DOHH2 (cell line): ENCODE measurements at regions not wholly inside any gene's neighbourhood (a gene's known extent, or its start where the extent isn't known, plus 50 kb on each side); places are given as distances from the start of the nearest gene placed in this dataset.

ENCODE experiments used
- CTCF ChIP-seq: fragments of 200-600 bp; sonication (generic); IDR thresholded peaks from one replicate; pipeline ENCODE4 v1.5.1; 2014; ENCODE audit warnings: antibody characterized with exemption, mild to moderate bottlenecking, low read depth, low read length; ENCODE audit not compliant: poor library complexity, severe bottlenecking
- EZH2phosphoT487 ChIP-seq: fragments of 200-600 bp; sonication (generic); IDR thresholded peaks from 2 replicates; pipeline ENCODE4 v1.6.1; 2017; ENCODE audit warnings: borderline replicate concordance, mild to moderate bottlenecking, antibody characterized with exemption, low read length, moderate library complexity, mixed read lengths

GRCh38 chr11:45393826-45394225 lies 107.7 kb upstream of the SYT13 start:
- TF ChIP-seq CTCF (no peak), EZH2phosphoT487 (no peak)
